Endothelial cell of umbilical vein (primary cell): ENCODE measurements at regions not wholly inside any gene's neighbourhood (a gene's known extent, or its start where the extent isn't known, plus 50 kb on each side); places are given as distances from the start of the nearest gene placed in this dataset.

Experiments
- BruUV-seq: library from RNA; stranded (reverse); fragments of 400-500 nt; replicated peaks from 2 replicates; lab custom pipeline; 2021; lab: Mats Ljungman, UMichigan
- CTCF ChIA-PET: fragments of 300-600, 350-600 bp; sonication (Branson Sonifier 250); formaldehyde crosslinking; loops from one replicate; lab custom pipeline; 2021; ENCODE audit warnings: antibody characterized with exemption, inconsistent platforms; lab: Charles Lee
- POLR2A ChIA-PET: fragments of 300-600, 350-600 bp; sonication (Branson Sonifier 250); formaldehyde crosslinking; loops from one replicate; lab custom pipeline; 2021; ENCODE audit warnings: antibody characterized with exemption, inconsistent platforms; lab: Charles Lee
- DNase-seq: peaks from one replicate; pipeline ENCODE4 v3.0.0-alpha.2; 2011; ENCODE audit warnings: low read depth, low spot score
- FAIRE-seq: peaks from 2 replicates; lab custom pipeline; 2011; peaks lifted over from hg19 to GRCh38; lab: Jason Lieb, UNC
- H2AFZ ChIP-seq: 2 replicates; pipeline ENCODE4 v1.6.0; 2012; ENCODE audit warnings: low read depth, low read length, control low read depth, inconsistent platforms
- H3K27ac ChIP-seq: 2 replicates; pipeline ENCODE4 v1.5.1; 2011; ENCODE audit warnings: low read depth, mild to moderate bottlenecking, control low read depth, low read length, moderate library complexity; ENCODE audit not compliant: insufficient read depth
- H3K27me3 ChIP-seq, 2 experiments: 2 replicates each; pipeline versions ENCODE4 v1.6.0 to v1.6.1; 2011; ENCODE audit warnings: low read length in 2 of 2, mixed read lengths in 1 of 2; ENCODE audit not compliant: control insufficient read depth in 2 of 2, insufficient read depth in 2 of 2
- H3K36me3 ChIP-seq, 2 experiments: 2 replicates in 1 of 2; 3 replicates in 1 of 2; pipeline ENCODE4 v1.5.1; 2011; ENCODE audit warnings: low read length in 2 of 2, mild to moderate bottlenecking in 1 of 2, moderate library complexity in 1 of 2; ENCODE audit not compliant: control insufficient read depth in 2 of 2, insufficient read depth in 2 of 2; ENCODE audit errors: extremely low read depth in 1 of 2
- H3K4me1 ChIP-seq: 3 replicates; pipeline ENCODE4 v1.5.1; 2011; ENCODE audit warnings: mild to moderate bottlenecking, low read length; ENCODE audit not compliant: control insufficient read depth, insufficient read depth; ENCODE audit errors: extremely low read depth
- H3K4me2 ChIP-seq: 2 replicates; pipeline ENCODE4 v1.6.1; 2011; ENCODE audit warnings: low read length, control low read depth, mixed read lengths; ENCODE audit not compliant: insufficient read depth
- H3K4me3 ChIP-seq, 3 experiments: fragments of 200-600 bp in 1 of 3; sonication (generic), shearing (Covaris generic) in 1 of 3; replicated peaks in 1 of 3; 2 replicates each; pipeline ENCODE4 v1.5.1; 2011 to 2016; ENCODE audit warnings: control low read depth in 3 of 3, low read length in 3 of 3, mild to moderate bottlenecking in 2 of 3, inconsistent platforms in 1 of 3, low read depth in 1 of 3, moderate library complexity in 1 of 3; ENCODE audit not compliant: insufficient read depth in 1 of 3
- H3K79me2 ChIP-seq: 2 replicates; pipeline ENCODE4 v1.6.0; 2012; ENCODE audit warnings: low read length, inconsistent platforms; ENCODE audit not compliant: control insufficient read depth, insufficient read depth
- H3K9ac ChIP-seq: replicated peaks from 2 replicates; pipeline ENCODE3; 2011; ENCODE audit warnings: low read length, control low read depth; ENCODE audit not compliant: insufficient read depth; ENCODE audit errors: extremely low read depth
- H3K9me1 ChIP-seq: replicated peaks from 3 replicates; pipeline ENCODE4 v1.6.0; 2011; ENCODE audit warnings: mild to moderate bottlenecking, low read length; ENCODE audit not compliant: control insufficient read depth, insufficient read depth; ENCODE audit errors: extremely low read depth
- H3K9me3 ChIP-seq: replicated peaks from 2 replicates; pipeline ENCODE4 v1.5.1; 2012; ENCODE audit warnings: low read length, inconsistent platforms; ENCODE audit not compliant: control insufficient read depth, insufficient read depth
- H4K20me1 ChIP-seq: replicated peaks from 2 replicates; pipeline ENCODE3; 2011; ENCODE audit warnings: mild to moderate bottlenecking, low read length; ENCODE audit not compliant: control insufficient read depth, insufficient read depth; ENCODE audit errors: extremely low read depth
- CTCF ChIP-seq, 2 donors: IDR thresholded peaks; 1 replicate in 1 of 2; 2 replicates in 1 of 2; pipeline ENCODE4 v1.5.1; 2011; ENCODE audit warnings: low read length in 2 of 2, mild to moderate bottlenecking in 2 of 2, moderate library complexity in 2 of 2, control low read depth in 1 of 2, inconsistent platforms in 1 of 2, low read depth in 1 of 2; ENCODE audit not compliant: insufficient read depth in 1 of 2; ENCODE audit errors: extremely low read depth in 1 of 2
- EZH2 ChIP-seq: IDR thresholded peaks from 2 replicates; pipeline ENCODE4 v1.6.1; 2012; ENCODE audit warnings: borderline replicate concordance, low read depth, mild to moderate bottlenecking, moderate library complexity, low read length, inconsistent platforms; ENCODE audit not compliant: severe bottlenecking
- FOS ChIP-seq: IDR thresholded peaks from 2 replicates; pipeline ENCODE4 v1.6.1; 2011; ENCODE audit warnings: mild to moderate bottlenecking, low read length, moderate library complexity, borderline replicate concordance; ENCODE audit not compliant: insufficient read depth
- GATA2 ChIP-seq: IDR thresholded peaks from 2 replicates; pipeline ENCODE4 v1.7.0; 2011; ENCODE audit warnings: low read depth, mild to moderate bottlenecking, moderate library complexity, mixed read lengths, low read length; ENCODE audit not compliant: insufficient read length, insufficient read depth
- JUN ChIP-seq: IDR thresholded peaks from 2 replicates; pipeline ENCODE4 v1.6.1; 2011; ENCODE audit warnings: borderline replicate concordance, low read depth; ENCODE audit not compliant: insufficient read length, insufficient read depth
- MAX ChIP-seq: IDR thresholded peaks from 2 replicates; pipeline ENCODE4 v1.6.1; 2011; ENCODE audit not compliant: insufficient read depth, insufficient read length
- MYC ChIP-seq: IDR thresholded peaks from one replicate; pipeline ENCODE4 v1.6.1; 2011; ENCODE audit warnings: mild to moderate bottlenecking, low read depth, low read length
- POLR2A ChIP-seq: IDR thresholded peaks from 2 replicates; pipeline ENCODE4 v1.6.1; 2012; ENCODE audit warnings: low read depth, mild to moderate bottlenecking, control low read depth, low read length
- POLR2AphosphoS5 ChIP-seq: IDR thresholded peaks from 2 replicates; pipeline ENCODE4 v1.6.1; 2012; ENCODE audit warnings: low read depth, mild to moderate bottlenecking, control low read depth, low read length, moderate library complexity; ENCODE audit not compliant: insufficient read depth
- dilution Hi-C: fragments of 300-500 bp; cut with MboI; formaldehyde crosslinking; loops from one replicate; pipeline ENCODE4 v1.15.0; 2019; ENCODE audit warnings: low sequenced_read_pairs; ENCODE audit not compliant: extremely low pct_ligation_motif_present
- intact Hi-C: fragments of 100-400 bp; cut with micrococcal nuclease; formaldehyde crosslinking; loops from one replicate; pipeline ENCODE4 v1.10.0; 2022

- no peaks in the 10 kb centered on the region for H3K36me3 ChIP-seq
- no peaks in the 10 kb centered on the region for H3K4me1 ChIP-seq
- BruUV-seq: no TSS peak
- H2AFZ ChIP-seq: no peak overlapping the region
- H4K20me1 ChIP-seq: no peaks in the 10 kb centered on the region
- H3K4me2 ChIP-seq: no peak overlapping the region
- ChIA-PET POLR2A (no interaction called here), CTCF (no interaction called here)
- H3K79me2 ChIP-seq: no peaks in the 10 kb centered on the region
- dilution Hi-C loops: no loop called here
- intact Hi-C loops: no loop called here
- H3K27ac ChIP-seq: no peak overlapping the region
- TF ChIP-seq POLR2A (no peak), FOS (no peak), EZH2 (no peak), MYC (no peak), MAX (no peak), CTCF (IDR thresholded peaks at IDR 0.05; ENCODE audit: extremely low read depth in 1 of 2, insufficient read depth in 1 of 2, low read depth in 1 of 2, low read length in 2 of 2) (no peak), JUN (no peak), POLR2AphosphoS5 (no peak), GATA2 (no peak)
- DNase-seq (no peak), FAIRE-seq (no peak)
- H3K27me3 ChIP-seq: no peaks in the 10 kb centered on the region
- no peaks in the 10 kb centered on the region for H3K9me3 ChIP-seq
- no peak overlapping the region for H3K9ac ChIP-seq
- no peak overlapping the region for H3K4me3 ChIP-seq
- H3K9me1 ChIP-seq: no peaks in the 10 kb centered on the region
Measured at GRCh38 chr3:75325716-75326115, 338.4 kb upstream of the FRG2C start.
